Progenitor cell of endocrine pancreas (in vitro differentiated cells): ENCODE measurements at regions not wholly inside any gene's neighbourhood (a gene's known extent, or its start where the extent isn't known, plus 50 kb on each side); places are given as distances from the start of the nearest gene placed in this dataset.

Experiments
- DNase-seq: peaks from one replicate; pipeline ENCODE4 v3.0.0; 2021; ENCODE audit warnings: low spot score; ENCODE audit not compliant: unreplicated experiment
- H3K27ac Mint-ChIP-seq: 2 replicates; pipeline ENCODE4 v1.8.0; 2021; ENCODE audit warnings: mild to moderate bottlenecking, moderate library complexity, mixed read lengths
- H3K27me3 Mint-ChIP-seq: 2 replicates; pipeline ENCODE4 v1.8.0; 2021; ENCODE audit warnings: mixed read lengths
- H3K36me3 Mint-ChIP-seq: 2 replicates; pipeline ENCODE4 v1.8.0; 2022; ENCODE audit warnings: mixed read lengths; ENCODE audit not compliant: insufficient read depth
- H3K4me1 Mint-ChIP-seq: 2 replicates; pipeline ENCODE4 v1.8.0; 2021; ENCODE audit warnings: low read depth, mixed read lengths
- H3K4me3 Mint-ChIP-seq: 2 replicates; pipeline ENCODE4 v1.8.0; 2021; ENCODE audit warnings: low read depth, mild to moderate bottlenecking, moderate library complexity, mixed read lengths
- H3K9me3 Mint-ChIP-seq: 2 replicates; pipeline ENCODE4 v1.8.0; 2021; ENCODE audit warnings: low read depth, mixed read lengths
- CTCF ChIP-seq: fragments of 200-600 bp; sonication (generic); IDR thresholded peaks from one replicate; pipeline ENCODE4 v1.5.0; 2021; ENCODE audit warnings: antibody characterized with exemption, mild to moderate bottlenecking; ENCODE audit not compliant: unreplicated experiment

GRCh38 chr6:145034664-145035063 is 700.7 kb downstream of the EPM2A start:
- Mint-ChIP-seq H3K4me1 (peaks cover 6% of the 10 kb centered on the region), H3K9me3 (no peaks in the 10 kb centered on the region), H3K27ac (no peak overlapping the region), H3K4me3 (no peak overlapping the region), H3K27me3 (no peaks in the 10 kb centered on the region), H3K36me3 (no peaks in the 10 kb centered on the region)
- TF ChIP-seq CTCF, result no peak
- DNase-seq, result no peak

GRCh38 chr6:145036236-145036635 is 699.1 kb downstream of the EPM2A start:
- Mint-ChIP-seq H3K4me1 (peaks cover 6% of the 10 kb centered on the region), H3K4me3 (no peak overlapping the region), H3K9me3 (no peaks in the 10 kb centered on the region), H3K27ac (no peak overlapping the region), H3K27me3 (no peaks in the 10 kb centered on the region), H3K36me3 (no peaks in the 10 kb centered on the region)
- DNase-seq, result no peak
- TF ChIP-seq CTCF, result no peak

- Mint-ChIP-seq H3K27ac (no peak overlapping the region), H3K4me1 (peaks cover 6% of the 10 kb centered on the region), H3K27me3 (no peaks in the 10 kb centered on the region), H3K9me3 (peaks cover 4% of the 10 kb centered on the region), H3K4me3 (no peak overlapping the region), H3K36me3 (no peaks in the 10 kb centered on the region)
- TF ChIP-seq CTCF, result no peak
- DNase-seq, result no peak
These were observed 698.3 kb downstream of the EPM2A start for GRCh38 chr6:145036848-145037567.

GRCh38 chr6:145042559-145042958 is 692.8 kb downstream of the EPM2A start:
- no peak for DNase-seq
- H3K4me3 Mint-ChIP-seq, result no peak overlapping the region
- TF ChIP-seq CTCF, result no peak

GRCh38 chr6:145043926-145044500 is 691.3 kb downstream of the EPM2A start:
- Mint-ChIP-seq H3K4me1 (peaks cover 9% of the 10 kb centered on the region), H3K4me3 (no peak overlapping the region), H3K27ac (no peak overlapping the region), H3K27me3 (no peaks in the 10 kb centered on the region), H3K36me3 (no peaks in the 10 kb centered on the region), H3K9me3 (peaks cover 6% of the 10 kb centered on the region)
- no peak for DNase-seq
- no peak for TF ChIP-seq CTCF

More at GRCh38 chr6:145042559-145042958, 692.8 kb downstream of the EPM2A start:
- Mint-ChIP-seq H3K36me3 (no peaks in the 10 kb centered on the region), H3K9me3 (peaks cover 6% of the 10 kb centered on the region), H3K27me3 (no peaks in the 10 kb centered on the region), H3K27ac (no peak overlapping the region), H3K4me1 (peaks cover 15% of the 10 kb centered on the region)
